CD14-positive monocyte (primary cell): ENCODE measurements at regions not wholly inside any gene's neighbourhood (a gene's known extent, or its start where the extent isn't known, plus 50 kb on each side); places are given as distances from the start of the nearest gene placed in this dataset.

ENCODE experiments used
- DNase-seq, 3 donors: peaks; one replicate each; pipeline ENCODE4 v3.0.0-alpha.2; 2011 to 2022
- H2AFZ ChIP-seq: 2 replicates; pipeline ENCODE4 v1.6.0; 2012; ENCODE audit warnings: mild to moderate bottlenecking, low read depth, low read length, inconsistent platforms; ENCODE audit not compliant: insufficient read depth, poor library complexity, severe bottlenecking
- H3K27ac ChIP-seq, 2 donors: 1 replicate in 1 of 2; 2 replicates in 1 of 2; pipeline ENCODE4 v1.5.1; 2012 to 2013; ENCODE audit warnings: low read length in 2 of 2, control low read depth in 1 of 2, inconsistent platforms in 1 of 2, low read depth in 1 of 2, mild to moderate bottlenecking in 1 of 2
- H3K27me3 ChIP-seq, 2 donors: one replicate each; pipeline versions ENCODE4 v1.6.0 to v1.6.1; 2011 to 2013; ENCODE audit warnings: low read length in 2 of 2; ENCODE audit not compliant: control insufficient read depth in 2 of 2, insufficient read depth in 2 of 2
- H3K36me3 ChIP-seq, 2 donors: replicated peaks in 1 of 2; 1 replicate in 1 of 2; 2 replicates in 1 of 2; pipeline versions ENCODE4 v1.5.1 to v1.6.1; 2012 to 2013; ENCODE audit warnings: low read length in 2 of 2, control low read depth in 1 of 2, inconsistent platforms in 1 of 2, mild to moderate bottlenecking in 1 of 2; ENCODE audit not compliant: insufficient read depth in 2 of 2, control insufficient read depth in 1 of 2
- H3K4me1 ChIP-seq, 2 donors: 1 replicate in 1 of 2; 2 replicates in 1 of 2; pipeline versions ENCODE4 v1.5.1 to v1.6.1; 2012 to 2013; ENCODE audit warnings: low read length in 2 of 2, control low read depth in 1 of 2, inconsistent platforms in 1 of 2, mild to moderate bottlenecking in 1 of 2, moderate library complexity in 1 of 2; ENCODE audit not compliant: insufficient read depth in 2 of 2, control insufficient read depth in 1 of 2
- H3K4me2 ChIP-seq: replicated peaks from 2 replicates; pipeline ENCODE3; 2012; ENCODE audit warnings: low read length, moderate library complexity, mild to moderate bottlenecking; ENCODE audit not compliant: poor library complexity, severe bottlenecking; ENCODE audit errors: extremely low read depth
- H3K4me3 ChIP-seq, 3 experiments: fragments of 200-600 bp in 1 of 3; sonication (generic) in 1 of 3; replicated peaks in 1 of 3; 1 replicate in 2 of 3; 2 replicates in 1 of 3; pipeline ENCODE4 v1.5.1; 2011 to 2013; ENCODE audit warnings: low read length in 3 of 3, mild to moderate bottlenecking in 3 of 3, control low read depth in 2 of 3, low read depth in 2 of 3, inconsistent platforms in 1 of 3, moderate library complexity in 1 of 3
- H3K79me2 ChIP-seq: 2 replicates; pipeline ENCODE4 v1.6.0; 2012; ENCODE audit warnings: mild to moderate bottlenecking, control low read depth, inconsistent platforms, low read length, moderate library complexity; ENCODE audit not compliant: insufficient read depth
- H3K9ac ChIP-seq: 2 replicates; pipeline ENCODE4 v1.6.0; 2017; ENCODE audit warnings: low read length, mild to moderate bottlenecking; ENCODE audit not compliant: insufficient read depth, poor library complexity, severe bottlenecking
- H3K9me3 ChIP-seq, 2 donors: replicated peaks in 1 of 2; 1 replicate in 1 of 2; 2 replicates in 1 of 2; pipeline versions ENCODE4 v1.5.1 to v1.6.1; 2012 to 2013; ENCODE audit warnings: low read length in 2 of 2, control low read depth in 1 of 2; ENCODE audit not compliant: control insufficient read depth in 1 of 2, insufficient read depth in 1 of 2
- H4K20me1 ChIP-seq: 2 replicates; pipeline ENCODE4 v1.6.0; 2012; ENCODE audit warnings: mild to moderate bottlenecking, low read length, control low read depth, moderate library complexity; ENCODE audit not compliant: insufficient read depth
- H3K27ac Mint-ChIP-seq, 7 donors: one replicate each; pipeline ENCODE4 v1.8.0; 2020; ENCODE audit warnings: mild to moderate bottlenecking in 7 of 7, mixed read lengths in 7 of 7, moderate library complexity in 6 of 7, inconsistent platforms in 2 of 7
- H3K27me3 Mint-ChIP-seq, 3 donors: one replicate each; pipeline ENCODE4 v1.8.0; 2021 to 2022; ENCODE audit warnings: low read depth in 3 of 3, mild to moderate bottlenecking in 3 of 3, mixed read lengths in 3 of 3, moderate library complexity in 3 of 3, inconsistent platforms in 1 of 3
- H3K36me3 Mint-ChIP-seq, 2 donors: one replicate each; pipeline ENCODE4 v1.8.0; 2020; ENCODE audit warnings: mixed read lengths in 2 of 2, inconsistent platforms in 1 of 2, mild to moderate bottlenecking in 1 of 2
- H3K4me1 Mint-ChIP-seq: one replicate; pipeline ENCODE4 v1.8.0; 2020; ENCODE audit warnings: mild to moderate bottlenecking, mixed read lengths
- H3K4me3 Mint-ChIP-seq, 2 donors: one replicate each; pipeline ENCODE4 v1.8.0; 2020; ENCODE audit warnings: mild to moderate bottlenecking in 2 of 2, mixed read lengths in 2 of 2, moderate library complexity in 1 of 2
- H3K9me3 Mint-ChIP-seq, 7 donors: one replicate each; pipeline ENCODE4 v1.8.0; 2020 to 2022; ENCODE audit warnings: mixed read lengths in 7 of 7, mild to moderate bottlenecking in 6 of 7, moderate library complexity in 6 of 7, inconsistent platforms in 2 of 7
- CTCF ChIP-seq: fragments of 200-600 bp; IDR thresholded peaks from one replicate; pipeline ENCODE4 v1.8.0; 2022; ENCODE audit warnings: antibody characterized with exemption, mild to moderate bottlenecking
- whole genome bisulfite sequencing: methylation state at CpG from one replicate; pipeline ENCODE4 v1.1.5; 2013; ENCODE audit warnings: missing lambda C conversion rate; ENCODE audit not compliant: insufficient coverage; 5-methylcytosine and 5-hydroxymethylcytosine counted together
- intact Hi-C, 2 donors: fragments of 100-400 bp; cut with micrococcal nuclease; formaldehyde crosslinking; loops; one replicate each; pipeline versions ENCODE4 v1.15.0 to v1.15.1; 2023

GRCh38 chr1:91610102-91610501 lies 109.5 kb downstream of the CDC7 start:
- Histone ChIP-seq H3K9me3 (no peaks in the 10 kb centered on the region), H3K4me3 (no peak overlapping the region), H3K4me1 (no peaks in the 10 kb centered on the region), H3K27ac (no peak overlapping the region), H3K79me2 (no peaks in the 10 kb centered on the region), H3K27me3 (no peaks in the 10 kb centered on the region), H3K9ac (no peak overlapping the region), H3K36me3 (no peaks in the 10 kb centered on the region), H4K20me1 (no peaks in the 10 kb centered on the region), H2AFZ (no peak overlapping the region), H3K4me2 (no peak overlapping the region)
- Mint-ChIP-seq H3K9me3 (no peaks in the 10 kb centered on the region), H3K27ac (no peak overlapping the region), H3K4me3 (no peak overlapping the region), H3K36me3 (no peaks in the 10 kb centered on the region), H3K27me3 (peaks cover 6 to 9% (median 7%) of the 10 kb centered on the region in 3 donors), H3K4me1 (no peaks in the 10 kb centered on the region)
- WGBS, result 86% methylated on average over 1 of the region's 2 CpGs
- intact Hi-C loops, result no loop called here
- TF ChIP-seq CTCF, result no peak
- no peak for DNase-seq

GRCh38 chr1:91610789-91611188 lies 110.1 kb downstream of the CDC7 start:
- Histone ChIP-seq H3K9ac (no peak overlapping the region), H3K27ac (no peak overlapping the region), H4K20me1 (no peaks in the 10 kb centered on the region), H3K4me3 (no peak overlapping the region), H3K27me3 (no peaks in the 10 kb centered on the region), H3K4me2 (no peak overlapping the region), H2AFZ (no peak overlapping the region), H3K4me1 (no peaks in the 10 kb centered on the region), H3K9me3 (no peaks in the 10 kb centered on the region), H3K36me3 (no peaks in the 10 kb centered on the region), H3K79me2 (no peaks in the 10 kb centered on the region)
- no peak overlapping the region for H3K27ac Mint-ChIP-seq
- intact Hi-C loops, result no loop called here
- no peak overlapping the region for H3K4me3 Mint-ChIP-seq
- H3K9me3 Mint-ChIP-seq, result no peaks in the 10 kb centered on the region
- 90% methylated on average over 2 of the region's 6 CpGs for WGBS
- no peak for DNase-seq
- H3K4me1 Mint-ChIP-seq, result no peaks in the 10 kb centered on the region
- TF ChIP-seq CTCF, result no peak
- H3K36me3 Mint-ChIP-seq, result no peaks in the 10 kb centered on the region
- H3K27me3 Mint-ChIP-seq, result peaks cover 6 to 7% (median 7%) of the 10 kb centered on the region in 3 donors
